Right lobe of liver (tissue), 4 donors: ENCODE measurements at regions not wholly inside any gene's neighbourhood (a gene's known extent, or its start where the extent isn't known, plus 50 kb on each side); places are given as distances from the start of the nearest gene placed in this dataset.

ENCODE experiments used
- CTCF ChIP-seq, 4 donors: fragments of 200-600 bp in 3 of 4; fragments of 450-650 bp in 1 of 4; IDR thresholded peaks; one replicate each; pipeline versions ENCODE4 v1.5.1 to v1.8.0; 2016 to 2022; ENCODE audit warnings: antibody characterized with exemption in 4 of 4, mild to moderate bottlenecking in 2 of 4
- POLR2A ChIP-seq: fragments of 450-650 bp; IDR thresholded peaks from one replicate; pipeline ENCODE4 v1.6.1; 2017; ENCODE audit warnings: antibody characterized with exemption, mild to moderate bottlenecking
- donor health status: DM: no; HTN: no; CAD: no.
- donor health status: DM: no; HTN: no; CAD: no.
- donor health status: DM: no; HTN: yes; CAD: no.

- TF ChIP-seq CTCF (IDR thresholded peaks at IDR 0.05) (no peak), POLR2A (no peak)
These were observed 164.0 kb downstream of the TFCP2L1 start for GRCh38 chr2:121120991-121121390.
